GM10248 (cell line): ENCODE measurements at regions not wholly inside any gene's neighbourhood (a gene's known extent, or its start where the extent isn't known, plus 50 kb on each side); places are given as distances from the start of the nearest gene placed in this dataset.

Experiments used
- CTCF ChIA-PET: fragments of 300-600 bp; sonication (Branson Sonifier 250); formaldehyde crosslinking; extraction: SDS; loops from one replicate; lab custom pipeline; 2021; ENCODE audit warnings: antibody characterized with exemption; lab: Yijun Ruan, JAX
- POLR2A ChIA-PET: fragments of 350-650 bp; sonication (Branson Sonifier 250); formaldehyde crosslinking; extraction: SDS; loops from one replicate; lab custom pipeline; 2020; ENCODE audit warnings: antibody characterized with exemption; lab: Yijun Ruan, JAX
- DNase-seq: peaks from one replicate; pipeline ENCODE4 v3.0.0; 2012; ENCODE audit errors: extremely low spot score
- TF ChIP-seq, protein P1 (sequence below): IDR thresholded peaks from 2 replicates; pipeline ENCODE4 v1.5.1; 2012; ENCODE audit warnings: mild to moderate bottlenecking, low read depth; ENCODE audit errors: extremely low read depth, missing control alignments, control extremely low read depth

DNA sequence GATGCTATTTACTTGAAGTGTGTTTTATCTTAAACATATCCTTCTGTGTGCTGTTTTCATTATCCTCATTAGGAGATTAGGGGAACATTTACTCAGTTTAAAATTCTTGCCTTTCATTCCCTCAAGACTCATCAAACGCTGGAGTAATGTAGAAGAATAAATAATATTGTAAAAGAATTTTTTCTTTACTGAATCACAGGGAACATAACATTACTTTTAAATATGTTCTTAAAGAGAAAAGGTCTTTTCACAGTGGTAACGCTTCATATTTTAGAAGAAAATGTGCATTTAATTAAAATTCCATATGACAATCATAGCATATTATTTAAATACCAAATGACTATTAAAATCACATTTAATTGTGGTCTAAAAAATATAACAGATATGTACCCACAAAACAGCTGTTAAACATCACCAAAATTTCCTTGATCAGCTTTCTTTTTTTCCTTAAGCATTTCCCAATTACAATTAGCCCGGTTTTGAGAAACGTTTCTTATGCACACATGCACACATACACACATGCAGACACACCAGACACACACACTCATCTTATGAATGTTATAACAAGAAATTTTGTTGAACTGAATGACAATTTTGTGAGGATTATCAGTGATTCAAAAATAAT, 102.0 kb upstream of the GLI3 start:
- TF ChIP-seq, protein P1, sequence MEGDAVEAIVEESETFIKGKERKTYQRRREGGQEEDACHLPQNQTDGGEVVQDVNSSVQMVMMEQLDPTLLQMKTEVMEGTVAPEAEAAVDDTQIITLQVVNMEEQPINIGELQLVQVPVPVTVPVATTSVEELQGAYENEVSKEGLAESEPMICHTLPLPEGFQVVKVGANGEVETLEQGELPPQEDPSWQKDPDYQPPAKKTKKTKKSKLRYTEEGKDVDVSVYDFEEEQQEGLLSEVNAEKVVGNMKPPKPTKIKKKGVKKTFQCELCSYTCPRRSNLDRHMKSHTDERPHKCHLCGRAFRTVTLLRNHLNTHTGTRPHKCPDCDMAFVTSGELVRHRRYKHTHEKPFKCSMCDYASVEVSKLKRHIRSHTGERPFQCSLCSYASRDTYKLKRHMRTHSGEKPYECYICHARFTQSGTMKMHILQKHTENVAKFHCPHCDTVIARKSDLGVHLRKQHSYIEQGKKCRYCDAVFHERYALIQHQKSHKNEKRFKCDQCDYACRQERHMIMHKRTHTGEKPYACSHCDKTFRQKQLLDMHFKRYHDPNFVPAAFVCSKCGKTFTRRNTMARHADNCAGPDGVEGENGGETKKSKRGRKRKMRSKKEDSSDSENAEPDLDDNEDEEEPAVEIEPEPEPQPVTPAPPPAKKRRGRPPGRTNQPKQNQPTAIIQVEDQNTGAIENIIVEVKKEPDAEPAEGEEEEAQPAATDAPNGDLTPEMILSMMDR: no peak
- POLR2A ChIA-PET: no interaction called here
- CTCF ChIA-PET: no interaction called here
- DNase-seq: no peak

GRCh38 chr7:42338231-42338915, 101.4 kb upstream of the GLI3 start:
- DNase-seq: no peak
- CTCF ChIA-PET: no interaction called here
- TF ChIP-seq, protein P1: no peak
- POLR2A ChIA-PET: no interaction called here

GRCh38 chr7:42337225-42337905, 100.4 kb upstream of the GLI3 start:
- TF ChIP-seq, protein P1: no peak
- DNase-seq: no peak
- ChIA-PET POLR2A (no interaction called here), CTCF (no interaction called here)

GRCh38 chr7:42332605-42333222, 95.7 kb upstream of the GLI3 start:
- TF ChIP-seq, protein P1: no peak
- CTCF ChIA-PET: no interaction called here
- no peak for DNase-seq
- POLR2A ChIA-PET: no interaction called here

- ChIA-PET CTCF (interaction anchor here (1.3 kb wide), 1 partner anchor 12 kb away, joined by 4 read pairs; no protein-coding TSS in a partner anchor), POLR2A (no interaction called here)
- TF ChIP-seq, protein P1: no peak
- DNase-seq: no peak
Measured at GRCh38 chr7:42319631-42320030, 82.6 kb upstream of the GLI3 start.

DNA sequence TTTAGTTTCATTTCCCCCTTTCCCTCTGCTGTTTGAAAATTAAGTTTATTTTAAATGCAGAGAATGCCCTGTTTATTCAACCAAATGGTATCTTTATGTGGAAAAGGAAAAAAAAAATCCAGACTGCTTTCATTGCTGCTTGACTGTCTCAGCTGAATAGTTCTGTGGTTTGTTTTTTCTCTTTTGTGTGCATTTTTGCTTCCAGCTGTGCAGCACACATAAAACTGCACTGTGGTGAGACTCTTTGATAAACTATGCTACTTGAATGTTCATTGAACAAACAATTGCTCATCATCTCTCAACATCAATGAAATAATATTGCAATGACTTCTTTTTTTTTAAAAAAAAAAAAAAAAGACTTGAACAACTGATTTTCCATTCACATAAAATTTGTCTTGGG, 78.6 kb upstream of the GLI3 start:
- ChIA-PET POLR2A (no interaction called here), CTCF (no interaction called here)
- no peak for DNase-seq
- TF ChIP-seq, protein P1: no peak
